ENCODE measurements at regions not wholly inside any gene's neighbourhood (a gene's known extent, or its start where the extent isn't known, plus 50 kb on each side); places are given as distances from the start of the nearest gene placed in this dataset.
"Not testable (repeated sequence)": the region's sequence is repeated elsewhere in the genome, so short reads cannot be mapped to it uniquely, and the experiment has no call there.

GRCh38 chr6:112665114-112665513 is 318.0 kb downstream of the RFPL4B start:
- no peak for DNase-seq

- DNase-seq: no peak
These were observed 318.7 kb downstream of the RFPL4B start for GRCh38 chr6:112665815-112666214.

GRCh38 chr6:112667427-112667826 is 320.3 kb downstream of the RFPL4B start:
- DNase-seq: no peak

GRCh38 chr6:112680091-112680490 is 333.0 kb downstream of the RFPL4B start:
- no peak for DNase-seq

- no peak for DNase-seq
These were observed 334.9 kb downstream of the RFPL4B start for GRCh38 chr6:112682071-112682470.

GRCh38 chr6:112683106-112683505 is 336.0 kb downstream of the RFPL4B start:
- no peak for DNase-seq

- no peak for DNase-seq
These were observed 336.8 kb downstream of the RFPL4B start for GRCh38 chr6:112683926-112684325.

- DNase-seq: not testable (repeated sequence)
These were observed 338.5 kb downstream of the RFPL4B start for GRCh38 chr6:112685521-112686220.

GRCh38 chr6:112688487-112689165 is 341.5 kb downstream of the RFPL4B start:
- not testable (repeated sequence) for DNase-seq

- not testable (repeated sequence) for DNase-seq
These were observed 342.2 kb downstream of the RFPL4B start for GRCh38 chr6:112689183-112689858.

- no peak for DNase-seq
These were observed 343.5 kb downstream of the RFPL4B start for GRCh38 chr6:112690497-112691202.

GRCh38 chr6:112691289-112691688 is 344.2 kb downstream of the RFPL4B start:
- DNase-seq: no peak

- DNase-seq: no peak
These were observed 347.9 kb downstream of the RFPL4B start for GRCh38 chr6:112695001-112695400.

- no peak for DNase-seq
These were observed 350.1 kb downstream of the RFPL4B start for GRCh38 chr6:112697265-112697664.

GRCh38 chr6:112701201-112701600 is 354.1 kb downstream of the RFPL4B start:
- DNase-seq: no peak

GRCh38 chr6:112710710-112711109 is 363.6 kb downstream of the RFPL4B start:
- no peak for DNase-seq

GRCh38 chr6:112713402-112713801 is 366.3 kb downstream of the RFPL4B start:
- DNase-seq: no peak

- DNase-seq: no peak
These were observed 370.3 kb downstream of the RFPL4B start for GRCh38 chr6:112717401-112717800.

GRCh38 chr6:112717856-112718255 is 370.7 kb downstream of the RFPL4B start:
- no peak for DNase-seq

- DNase-seq: no peak
These were observed 378.5 kb downstream of the RFPL4B start for GRCh38 chr6:112725541-112726085.

- no peak for DNase-seq
These were observed 388.0 kb downstream of the RFPL4B start for GRCh38 chr6:112735129-112735528.

GRCh38 chr6:112739766-112740165 is 392.6 kb downstream of the RFPL4B start:
- no peak for DNase-seq

- no peak for DNase-seq
These were observed 396.2 kb downstream of the RFPL4B start for GRCh38 chr6:112743323-112743722.

Measured in NK-92 treated with Interleukin-12 subunit alpha and Interleukin-12 subunit beta, amount 100 ng/mL, for 24 hours (cell line).